Upper lobe of left lung (tissue), 6 donors: ENCODE measurements at regions not wholly inside any gene's neighbourhood (a gene's known extent, or its start where the extent isn't known, plus 50 kb on each side); places are given as distances from the start of the nearest gene placed in this dataset.

Source experiments
- ATAC-seq, 2 donors: fragments of 200-7000 bp; cut with Tn5 transposase; one replicate each; pipeline ENCODE4 v1.9.1; 2022; ENCODE audit warnings: mild to moderate bottlenecking in 2 of 2, moderate library complexity in 2 of 2; ENCODE audit not compliant: low FRiP score in 2 of 2
- DNase-seq, 2 donors: peaks; one replicate each; pipeline ENCODE4 v3.0.0-alpha.2; 2019 to 2020
- H3K27ac ChIP-seq, 4 donors: fragments of 200-600 bp; sonication (generic); one replicate each; pipeline ENCODE4 v1.5.1; 2016 to 2019
- H3K27me3 ChIP-seq, 4 donors: fragments of 200-600 bp; sonication (generic); one replicate each; pipeline ENCODE4 v1.5.1; 2017 to 2019
- H3K36me3 ChIP-seq, 4 donors: fragments of 200-600 bp; sonication (generic); one replicate each; pipeline ENCODE4 v1.5.1; 2016 to 2019
- H3K4me1 ChIP-seq, 4 donors: fragments of 200-600 bp; sonication (generic); one replicate each; pipeline ENCODE4 v1.5.1; 2018 to 2019
- H3K4me3 ChIP-seq, 4 donors: fragments of 200-600 bp; sonication (generic); one replicate each; pipeline ENCODE4 v1.5.1; 2017 to 2019; ENCODE audit warnings: mild to moderate bottlenecking in 2 of 4, moderate library complexity in 1 of 4
- H3K9me3 ChIP-seq, 4 donors: fragments of 200-600 bp; sonication (generic); one replicate each; pipeline ENCODE4 v1.5.1; 2018 to 2019
- EP300 ChIP-seq, 4 donors: sonication (generic); formaldehyde crosslinking; IDR thresholded peaks; one replicate each; pipeline ENCODE4 v1.5.1; 2017; ENCODE audit warnings: antibody characterized with exemption in 4 of 4, control low read depth in 2 of 4
- POLR2A ChIP-seq, 4 donors: fragments of 450-650 bp; IDR thresholded peaks; one replicate each; pipeline ENCODE4 v1.5.1; 2016 to 2017; ENCODE audit warnings: antibody characterized with exemption in 4 of 4, mild to moderate bottlenecking in 2 of 4
- POLR2AphosphoS5 ChIP-seq, 2 donors: sonication (generic); formaldehyde crosslinking; IDR thresholded peaks; one replicate each; pipeline ENCODE4 v1.5.1; 2017; ENCODE audit warnings: antibody characterized with exemption in 2 of 2
- WGBS, 2 donors: methylation state at CpG; one replicate each; pipeline ENCODE4 v1.1.5; 2017 to 2018; 5-methylcytosine and 5-hydroxymethylcytosine counted together
- TF ChIP-seq, protein P1 (sequence below), 6 experiments: fragments of 450-650 bp in 4 of 6; fragments of 200-600 bp in 2 of 6; sonication (generic) in 2 of 6; IDR thresholded peaks; one replicate each; pipeline ENCODE4 v1.5.1; 2016 to 2019; ENCODE audit warnings: antibody characterized with exemption in 6 of 6
- donor health status: DM: no; HTN: no; CAD: no; lungs with moderate emphysema.
- donor health status: DM: no; HTN: yes; CAD: no; lungs with severe emphysema.

DNA sequence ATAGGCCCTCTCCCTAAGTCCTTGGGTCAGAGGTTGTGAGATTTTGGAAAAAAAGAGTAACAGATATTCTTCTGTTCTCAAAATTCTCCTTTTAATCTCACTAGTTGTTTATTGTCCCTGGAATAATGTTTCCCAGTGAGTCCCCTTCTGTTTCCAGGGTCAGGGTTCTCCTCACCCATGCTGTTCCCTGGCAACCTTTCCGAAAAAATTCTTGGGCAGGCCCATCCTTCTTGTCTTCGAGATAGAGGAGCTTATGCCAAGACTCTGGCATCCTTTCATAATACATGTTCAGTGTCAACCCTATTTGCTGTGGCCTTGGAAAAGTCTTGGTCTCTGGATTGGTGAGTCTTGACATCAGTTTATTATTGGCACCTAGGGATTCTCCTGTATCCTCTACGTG is 212.4 kb upstream of the FAR2 start:
- Histone ChIP-seq H3K27ac (no peak overlapping the region), H3K36me3 (no peaks in the 10 kb centered on the region), H3K4me3 (no peak overlapping the region), H3K27me3 (no peaks in the 10 kb centered on the region), H3K9me3 (no peaks in the 10 kb centered on the region), H3K4me1 (no peaks in the 10 kb centered on the region)
- DNase-seq: no peak
- ATAC-seq: no peak
- no peak for TF ChIP-seq EP300 (IDR thresholded peaks at IDR 0.05)
- no peak for TF ChIP-seq POLR2A (IDR thresholded peaks at IDR 0.05)
- TF ChIP-seq, protein P1, sequence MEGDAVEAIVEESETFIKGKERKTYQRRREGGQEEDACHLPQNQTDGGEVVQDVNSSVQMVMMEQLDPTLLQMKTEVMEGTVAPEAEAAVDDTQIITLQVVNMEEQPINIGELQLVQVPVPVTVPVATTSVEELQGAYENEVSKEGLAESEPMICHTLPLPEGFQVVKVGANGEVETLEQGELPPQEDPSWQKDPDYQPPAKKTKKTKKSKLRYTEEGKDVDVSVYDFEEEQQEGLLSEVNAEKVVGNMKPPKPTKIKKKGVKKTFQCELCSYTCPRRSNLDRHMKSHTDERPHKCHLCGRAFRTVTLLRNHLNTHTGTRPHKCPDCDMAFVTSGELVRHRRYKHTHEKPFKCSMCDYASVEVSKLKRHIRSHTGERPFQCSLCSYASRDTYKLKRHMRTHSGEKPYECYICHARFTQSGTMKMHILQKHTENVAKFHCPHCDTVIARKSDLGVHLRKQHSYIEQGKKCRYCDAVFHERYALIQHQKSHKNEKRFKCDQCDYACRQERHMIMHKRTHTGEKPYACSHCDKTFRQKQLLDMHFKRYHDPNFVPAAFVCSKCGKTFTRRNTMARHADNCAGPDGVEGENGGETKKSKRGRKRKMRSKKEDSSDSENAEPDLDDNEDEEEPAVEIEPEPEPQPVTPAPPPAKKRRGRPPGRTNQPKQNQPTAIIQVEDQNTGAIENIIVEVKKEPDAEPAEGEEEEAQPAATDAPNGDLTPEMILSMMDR (IDR thresholded peaks at IDR 0.05): no peak
- no peak for TF ChIP-seq POLR2AphosphoS5 (IDR thresholded peaks at IDR 0.05)
- WGBS, 2 donors: 58 to 71% methylated on average over 3 of the region's 3 CpGs

DNA sequence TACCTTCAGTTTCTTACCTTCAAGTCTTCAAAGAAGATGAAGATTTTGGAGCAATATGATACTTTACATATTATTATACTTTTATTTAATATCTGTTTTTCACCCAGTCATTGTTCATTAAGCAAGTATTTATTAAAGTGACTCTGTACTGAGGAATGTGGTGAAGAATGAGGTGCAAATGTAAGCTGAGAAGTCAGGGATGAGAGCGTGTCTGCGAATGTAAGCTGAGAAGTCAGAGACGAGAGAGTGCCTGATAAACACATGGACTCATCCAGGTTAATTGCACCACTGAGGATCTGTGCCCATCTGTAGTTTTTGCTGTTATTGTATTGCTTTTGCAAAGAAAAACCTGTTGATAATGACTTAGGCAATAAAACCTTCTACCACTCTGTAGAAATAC is 211.9 kb upstream of the FAR2 start:
- ATAC-seq (no peak), DNase-seq (no peak)
- Histone ChIP-seq H3K36me3 (no peaks in the 10 kb centered on the region), H3K9me3 (no peaks in the 10 kb centered on the region), H3K4me3 (no peak overlapping the region), H3K4me1 (no peaks in the 10 kb centered on the region), H3K27me3 (no peaks in the 10 kb centered on the region), H3K27ac (no peak overlapping the region)
- WGBS, 2 donors: 47% methylated on average over 3 of the region's 3 CpGs
- TF ChIP-seq POLR2A (IDR thresholded peaks at IDR 0.05) (no peak), POLR2AphosphoS5 (IDR thresholded peaks at IDR 0.05) (no peak), EP300 (IDR thresholded peaks at IDR 0.05) (no peak)
- TF ChIP-seq, protein P1 (IDR thresholded peaks at IDR 0.05): no peak

DNA sequence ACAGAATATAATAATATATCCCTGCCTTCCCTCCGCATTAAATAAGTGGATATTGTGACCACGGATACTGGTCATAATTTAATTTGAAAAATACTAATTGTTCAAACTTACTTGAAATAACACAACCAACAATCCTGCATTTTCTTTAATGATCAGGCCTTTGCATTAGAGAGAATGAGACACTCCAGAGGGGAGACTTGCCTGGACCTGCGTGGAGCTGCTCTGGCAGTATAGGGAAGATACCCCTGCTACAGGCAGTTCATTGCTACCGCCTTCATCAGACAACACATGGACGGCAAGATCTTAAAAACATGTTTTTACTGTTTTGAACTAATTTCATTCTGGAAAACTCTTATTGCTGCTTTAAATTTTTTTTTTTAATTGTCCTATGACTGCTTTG is 211.0 kb upstream of the FAR2 start:
- H3K9me3 ChIP-seq: no peaks in the 10 kb centered on the region
- H3K27ac ChIP-seq: no peak overlapping the region
- no peaks in the 10 kb centered on the region for H3K36me3 ChIP-seq
- H3K4me3 ChIP-seq: no peak overlapping the region
- 86 to 90% methylated on average over 5 of the region's 5 CpGs for WGBS, 2 donors
- TF ChIP-seq POLR2A (IDR thresholded peaks at IDR 0.05): no peak
- TF ChIP-seq EP300 (IDR thresholded peaks at IDR 0.05): no peak
- TF ChIP-seq, protein P1 (IDR thresholded peaks at IDR 0.05): no peak
- TF ChIP-seq POLR2AphosphoS5 (IDR thresholded peaks at IDR 0.05): no peak
- ATAC-seq: no peak
- H3K4me1 ChIP-seq: no peaks in the 10 kb centered on the region
- no peaks in the 10 kb centered on the region for H3K27me3 ChIP-seq
- no peak for DNase-seq

DNA sequence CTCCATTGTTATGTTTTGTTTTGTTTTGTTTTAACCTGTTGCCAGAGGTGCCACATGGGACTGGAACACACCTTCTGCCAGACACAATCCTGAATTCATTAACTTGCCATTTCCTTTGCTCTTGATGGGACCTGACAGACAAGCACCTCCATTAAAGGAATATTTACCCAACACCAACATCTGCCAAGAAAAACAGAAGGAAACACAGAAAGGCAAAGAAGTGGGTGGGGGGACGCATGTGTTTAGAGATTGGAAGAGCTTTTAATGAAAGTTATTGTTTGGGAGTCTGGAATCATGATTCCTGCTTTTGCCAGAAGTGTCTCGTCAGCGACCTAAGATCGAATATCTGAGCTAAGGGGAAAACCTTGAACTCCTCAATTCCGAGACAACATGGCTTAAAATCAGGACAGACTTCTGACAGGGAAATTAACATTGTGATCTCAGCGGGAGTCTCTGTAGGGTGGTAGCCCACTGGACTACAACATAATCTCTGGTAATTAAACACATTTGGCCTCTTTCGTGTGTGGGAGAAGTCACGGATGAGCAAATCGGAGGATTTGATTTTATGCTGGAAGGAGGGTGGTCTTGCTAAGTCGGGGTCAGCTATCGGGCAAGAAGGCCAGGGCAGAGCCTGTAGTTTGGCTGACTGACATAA is 210.4 kb upstream of the FAR2 start:
- Histone ChIP-seq H3K27me3 (no peaks in the 10 kb centered on the region), H3K4me1 (no peaks in the 10 kb centered on the region), H3K27ac (no peak overlapping the region), H3K9me3 (no peaks in the 10 kb centered on the region), H3K36me3 (no peaks in the 10 kb centered on the region), H3K4me3 (no peak overlapping the region)
- 73 to 76% methylated on average over 11 of the region's 11 CpGs for WGBS, 2 donors
- TF ChIP-seq, protein P1 (IDR thresholded peaks at IDR 0.05): no peak
- TF ChIP-seq EP300 (IDR thresholded peaks at IDR 0.05): no peak
- TF ChIP-seq POLR2AphosphoS5 (IDR thresholded peaks at IDR 0.05): no peak
- TF ChIP-seq POLR2A (IDR thresholded peaks at IDR 0.05): no peak
- DNase-seq (no peak), ATAC-seq (peak in 1 of 2 donors; percentile 68)

DNA sequence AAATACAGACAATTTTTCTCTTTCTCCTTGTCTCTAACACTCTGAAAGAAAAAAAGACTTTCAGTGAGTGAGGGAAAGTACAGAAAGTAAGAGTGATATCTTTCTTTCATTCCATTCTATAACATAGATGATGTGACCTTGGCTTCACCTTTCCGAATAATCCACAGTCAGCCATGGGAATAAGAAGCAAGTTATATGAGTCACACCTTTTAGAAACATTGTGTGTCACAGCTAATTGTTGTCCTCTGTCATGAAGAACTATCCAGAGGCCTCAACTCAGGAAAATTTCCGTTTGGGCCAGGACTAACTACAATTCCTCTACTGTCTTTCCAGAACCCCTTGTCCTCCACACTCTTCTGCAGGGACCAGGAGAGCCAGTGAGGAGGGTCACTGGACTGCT is 209.7 kb upstream of the FAR2 start:
- no peaks in the 10 kb centered on the region for H3K4me1 ChIP-seq
- 80 to 81% methylated on average over 2 of the region's 2 CpGs for WGBS, 2 donors
- H3K9me3 ChIP-seq: no peaks in the 10 kb centered on the region
- no peak overlapping the region for H3K4me3 ChIP-seq
- TF ChIP-seq, protein P1 (IDR thresholded peaks at IDR 0.05): no peak
- TF ChIP-seq POLR2AphosphoS5 (IDR thresholded peaks at IDR 0.05): no peak
- TF ChIP-seq POLR2A (IDR thresholded peaks at IDR 0.05): no peak
- TF ChIP-seq EP300 (IDR thresholded peaks at IDR 0.05): no peak
- no peak for ATAC-seq
- no peak for DNase-seq
- no peaks in the 10 kb centered on the region for H3K27me3 ChIP-seq
- H3K27ac ChIP-seq: no peak overlapping the region
- H3K36me3 ChIP-seq: no peaks in the 10 kb centered on the region
